SK-N-SH (cell line): ENCODE measurements at regions not wholly inside any gene's neighbourhood (a gene's known extent, or its start where the extent isn't known, plus 50 kb on each side); places are given as distances from the start of the nearest gene placed in this dataset.
A peak's percentile ranks its signal among the peaks of the same experiment; 100 is the strongest.

ENCODE experiments used
- CTCF ChIA-PET: fragments of 300-600, 350-600 bp; formaldehyde crosslinking; extraction: SDS; loops from one replicate; lab custom pipeline; 2021; lab: Yijun Ruan, JAX
- POLR2A ChIA-PET: fragments of 350-600 bp; sonication (Branson Sonifier 250); formaldehyde crosslinking; extraction: SDS; loops from one replicate; lab custom pipeline; 2020; ENCODE audit warnings: antibody characterized with exemption, inconsistent platforms; lab: Yijun Ruan, JAX
- DNase-seq: peaks from one replicate; pipeline ENCODE4 v3.0.0; 2012
- H2AFZ ChIP-seq: fragments of 200-600 bp; sonication (generic); 2 replicates; pipeline ENCODE4 v1.8.1; 2016; ENCODE audit warnings: antibody characterized with exemption, mild to moderate bottlenecking, low read depth
- H3F3A ChIP-seq: fragments of 200-600 bp; sonication (generic); replicated peaks from 2 replicates; pipeline ENCODE3; 2016; ENCODE audit warnings: antibody characterized with exemption, mild to moderate bottlenecking; ENCODE audit not compliant: insufficient read depth
- H3K27ac ChIP-seq, 2 experiments: fragments of 200-500 bp in 1 of 2; fragments of 200-600 bp in 1 of 2; sonication (Bioruptor generic) in 1 of 2; sonication (generic), shearing (Covaris generic) in 1 of 2; 2 replicates each; pipeline versions ENCODE4 v1.5.1 to v1.6.1; 2014 to 2016; ENCODE audit warnings: low read depth in 2 of 2, inconsistent platforms in 1 of 2, low read length in 1 of 2, mild to moderate bottlenecking in 1 of 2, mixed read lengths in 1 of 2
- H3K27me3 ChIP-seq: fragments of 200-600 bp; sonication (generic), shearing (Covaris generic); 2 replicates; pipeline ENCODE4 v1.6.1; 2016; ENCODE audit warnings: mixed run types; ENCODE audit not compliant: insufficient read depth
- H3K36me3 ChIP-seq, 2 experiments: fragments of 200-500 bp in 1 of 2; fragments of 200-600 bp in 1 of 2; sonication (Bioruptor generic) in 1 of 2; sonication (generic) in 1 of 2; replicated peaks in 1 of 2; 2 replicates each; pipeline versions ENCODE3 to v1.5.1; 2014 to 2016; ENCODE audit warnings: low read length in 1 of 2, mild to moderate bottlenecking in 1 of 2; ENCODE audit not compliant: insufficient read depth in 2 of 2, control insufficient read depth in 1 of 2
- H3K4me1 ChIP-seq, 2 experiments: fragments of 200-500 bp in 1 of 2; fragments of 200-600 bp in 1 of 2; sonication (Bioruptor generic) in 1 of 2; sonication (generic), shearing (Covaris generic) in 1 of 2; 2 replicates each; pipeline versions ENCODE4 v1.5.1 to v1.6.1; 2014 to 2016; ENCODE audit warnings: low read depth in 1 of 2, low read length in 1 of 2, mixed run types in 1 of 2; ENCODE audit not compliant: insufficient read depth in 2 of 2, control insufficient read depth in 1 of 2
- H3K4me2 ChIP-seq: fragments of 200-600 bp; sonication (generic), shearing (Covaris generic); 2 replicates; pipeline ENCODE4 v1.6.1; 2017; ENCODE audit warnings: mixed run types
- H3K4me3 ChIP-seq, 2 experiments: fragments of 200-500 bp in 1 of 2; fragments of 200-600 bp in 1 of 2; sonication (Bioruptor generic) in 1 of 2; sonication (generic), shearing (Covaris generic) in 1 of 2; 2 replicates each; pipeline versions ENCODE4 v1.5.1 to v1.8.1; 2014 to 2016; ENCODE audit warnings: low read depth in 2 of 2, inconsistent platforms in 1 of 2, low read length in 1 of 2, mild to moderate bottlenecking in 1 of 2, mixed read lengths in 1 of 2, moderate library complexity in 1 of 2
- H3K79me2 ChIP-seq: fragments of 200-600 bp; sonication (generic); 2 replicates; pipeline ENCODE4 v1.8.1; 2017; ENCODE audit warnings: mild to moderate bottlenecking; ENCODE audit not compliant: insufficient read depth
- H3K9ac ChIP-seq: fragments of 200-600 bp; sonication (generic); 2 replicates; pipeline ENCODE4 v1.6.1; 2017; ENCODE audit warnings: mixed run types
- H3K9me2 ChIP-seq: fragments of 200-600 bp; sonication (generic); 2 replicates; pipeline ENCODE4 v1.6.1; 2017; ENCODE audit warnings: mixed run types
- H3K9me3 ChIP-seq: fragments of 200-600 bp; sonication (generic); 2 replicates; pipeline ENCODE4 v1.6.1; 2017; ENCODE audit warnings: mixed run types, mild to moderate bottlenecking, moderate library complexity
- H4K20me1 ChIP-seq: fragments of 200-600 bp; sonication (generic); 2 replicates; pipeline ENCODE4 v1.6.1; 2017; ENCODE audit warnings: mild to moderate bottlenecking, mixed run types; ENCODE audit not compliant: insufficient read depth
- FOXJ3 ChIP-seq: sonication (generic); formaldehyde crosslinking; IDR thresholded peaks from 2 replicates; pipeline ENCODE4 v1.5.1; 2020; ENCODE audit warnings: mild to moderate bottlenecking, missing genetic modification reagents
- GABPA ChIP-seq: IDR thresholded peaks from 2 replicates; pipeline ENCODE4 v1.4.0; 2012; ENCODE audit warnings: low read depth, mild to moderate bottlenecking
- IRF3 ChIP-seq: fragments of 150-350 bp; IDR thresholded peaks from 2 replicates; pipeline ENCODE4 v1.6.1; 2016; ENCODE audit warnings: mild to moderate bottlenecking, low read depth, low read length
- MEF2A ChIP-seq: IDR thresholded peaks from 2 replicates; pipeline ENCODE4 v1.4.0; 2012; ENCODE audit warnings: low read depth, borderline replicate concordance
- NFIC ChIP-seq: IDR thresholded peaks from 2 replicates; pipeline ENCODE4 v1.4.0; 2012; ENCODE audit warnings: borderline replicate concordance
- NRF1 ChIP-seq: IDR thresholded peaks from 2 replicates; pipeline ENCODE4 v1.6.1; 2012; ENCODE audit warnings: low read depth, mild to moderate bottlenecking, low read length
- POLR2AphosphoS5 ChIP-seq: IDR thresholded peaks from 2 replicates; pipeline ENCODE4 v1.6.1; 2012; ENCODE audit warnings: low read depth, low read length
- RAD21 ChIP-seq: IDR thresholded peaks from 2 replicates; pipeline ENCODE4 v1.6.1; 2012; ENCODE audit warnings: mild to moderate bottlenecking, low read length
- RFX5 ChIP-seq: IDR thresholded peaks from 2 replicates; pipeline ENCODE4 v1.6.1; 2012; ENCODE audit warnings: mild to moderate bottlenecking, improper control_type of control experiment, low read length
- SIN3A ChIP-seq: IDR thresholded peaks from 2 replicates; pipeline ENCODE4 v1.6.1; 2012; ENCODE audit warnings: low read depth, mild to moderate bottlenecking, low read length, moderate library complexity, borderline replicate concordance
- TEAD4 ChIP-seq: IDR thresholded peaks from 2 replicates; pipeline ENCODE4 v1.4.0; 2012; ENCODE audit warnings: mild to moderate bottlenecking, borderline replicate concordance; ENCODE audit not compliant: insufficient read depth
- WGBS: methylation state at CpG from one replicate; pipeline ENCODE4 v1.1.6; 2017; ENCODE audit warnings: low lambda C conversion rate; 5-methylcytosine and 5-hydroxymethylcytosine counted together
- TF ChIP-seq, protein P1 (sequence below): fragments of 200-600 bp; sonication (generic); IDR thresholded peaks from 2 replicates; pipeline ENCODE4 v1.6.1; 2017; ENCODE audit warnings: antibody characterized with exemption, mild to moderate bottlenecking, moderate library complexity
- TF ChIP-seq, protein P2 (sequence below): IDR thresholded peaks from 2 replicates; pipeline ENCODE4 v1.4.0; 2012; ENCODE audit warnings: low read depth

DNA sequence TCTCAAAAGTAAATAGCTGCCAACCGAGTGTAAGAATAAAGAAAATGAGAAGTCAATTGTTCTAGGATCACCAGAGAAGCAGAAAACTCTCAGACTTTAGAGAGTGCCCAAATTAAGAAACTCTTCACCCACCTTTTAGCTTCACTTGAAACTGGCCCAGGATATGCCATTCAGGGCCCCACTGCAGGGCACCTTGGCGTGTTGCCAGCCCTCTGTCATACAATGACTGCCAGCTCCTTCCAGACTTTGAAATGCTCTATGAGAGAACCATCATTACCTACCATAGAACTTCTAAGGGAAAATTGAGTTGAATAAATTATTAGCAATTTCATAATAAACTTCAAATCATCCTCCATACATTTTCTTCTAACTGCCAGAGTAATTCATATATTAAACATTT is 240.5 kb downstream of the CETN3 start:
- H3K9me2 ChIP-seq: no peaks in the 10 kb centered on the region
- no peaks in the 10 kb centered on the region for H4K20me1 ChIP-seq
- no peak overlapping the region for H3K9ac ChIP-seq
- no peaks in the 10 kb centered on the region for H3K27me3 ChIP-seq
- H3K9me3 ChIP-seq: no peaks in the 10 kb centered on the region
- no peaks in the 10 kb centered on the region for H3K36me3 ChIP-seq
- no peak for DNase-seq
- no peak overlapping the region for H2AFZ ChIP-seq
- TF ChIP-seq TEAD4: no peak
- no peak for TF ChIP-seq RFX5
- peak; percentile 18; the same call in 1 of the 2 replicates for TF ChIP-seq NFIC
- WGBS: 38% methylated on average over 2 of the region's 2 CpGs
- peaks cover 0 to 32% of the 10 kb centered on the region in 2 experiments; a peak in 2 of 4 replicates for H3K4me1 ChIP-seq
- H3F3A ChIP-seq: no peaks in the 10 kb centered on the region
- no peak overlapping the region for H3K4me3 ChIP-seq
- no peaks in the 10 kb centered on the region for H3K79me2 ChIP-seq
- no peak overlapping the region for H3K4me2 ChIP-seq
- peak overlapping the region in 1 of 2 experiments; percentile 98; a peak in 2 of 4 replicates for H3K27ac ChIP-seq
- ChIA-PET CTCF (interaction anchor here (0.8 to 2.5 kb wide), 4 partner anchors 9 to 1439 kb away, joined by 3 to 9 read pairs (median 3); no protein-coding TSS in a partner anchor), POLR2A (no interaction called here)

GRCh38 chr5:90168399-90168798 is 241.2 kb downstream of the CETN3 start:
- 86% methylated on average over 2 of the region's 2 CpGs for WGBS
- POLR2A ChIA-PET: no interaction called here
- no peaks in the 10 kb centered on the region for H3K9me2 ChIP-seq
- H3K4me3 ChIP-seq: no peak overlapping the region
- H3K27ac ChIP-seq: peak overlapping the region in 1 of 2 experiments; percentile 98; a peak in 2 of 4 replicates
- no peak overlapping the region for H3K4me2 ChIP-seq
- H2AFZ ChIP-seq: no peak overlapping the region
- no peak for DNase-seq
- H3F3A ChIP-seq: no peaks in the 10 kb centered on the region
- no peak for TF ChIP-seq NRF1
- no peak for TF ChIP-seq FOXJ3
- TF ChIP-seq RAD21: no peak
- TF ChIP-seq IRF3: no peak
- TF ChIP-seq MEF2A: no peak
- TF ChIP-seq SIN3A: no peak
- TF ChIP-seq, all 33 proteins: peak for 0
- Histone ChIP-seq H3K27me3 (no peaks in the 10 kb centered on the region), H3K4me1 (peaks cover 0 to 35% of the 10 kb centered on the region in 2 experiments; a peak in 2 of 4 replicates), H3K79me2 (no peaks in the 10 kb centered on the region), H3K9ac (no peak overlapping the region), H3K36me3 (no peaks in the 10 kb centered on the region), H4K20me1 (no peaks in the 10 kb centered on the region), H3K9me3 (no peaks in the 10 kb centered on the region)
- CTCF ChIA-PET: interaction anchor here (1.2 kb wide), 1 partner anchor 97 kb away, joined by 3 read pairs; no protein-coding TSS in a partner anchor

- H3K9ac ChIP-seq: no peak overlapping the region
- no peak overlapping the region for H2AFZ ChIP-seq
- no peaks in the 10 kb centered on the region for H3K36me3 ChIP-seq
- H3K4me2 ChIP-seq: no peak overlapping the region
- no peak overlapping the region for H3K4me3 ChIP-seq
- H3K9me2 ChIP-seq: no peaks in the 10 kb centered on the region
- no peak overlapping the region for H3K27ac ChIP-seq
- H3K9me3 ChIP-seq: no peaks in the 10 kb centered on the region
- peaks cover 0 to 35% of the 10 kb centered on the region in 2 experiments; a peak in 2 of 4 replicates for H3K4me1 ChIP-seq
- no peaks in the 10 kb centered on the region for H3F3A ChIP-seq
- no peaks in the 10 kb centered on the region for H3K27me3 ChIP-seq
- ChIA-PET POLR2A (no interaction called here), CTCF (no interaction called here)
- TF ChIP-seq POLR2AphosphoS5 (no peak), IRF3 (no peak), GABPA (no peak), NRF1 (no peak)
- TF ChIP-seq, protein P1, sequence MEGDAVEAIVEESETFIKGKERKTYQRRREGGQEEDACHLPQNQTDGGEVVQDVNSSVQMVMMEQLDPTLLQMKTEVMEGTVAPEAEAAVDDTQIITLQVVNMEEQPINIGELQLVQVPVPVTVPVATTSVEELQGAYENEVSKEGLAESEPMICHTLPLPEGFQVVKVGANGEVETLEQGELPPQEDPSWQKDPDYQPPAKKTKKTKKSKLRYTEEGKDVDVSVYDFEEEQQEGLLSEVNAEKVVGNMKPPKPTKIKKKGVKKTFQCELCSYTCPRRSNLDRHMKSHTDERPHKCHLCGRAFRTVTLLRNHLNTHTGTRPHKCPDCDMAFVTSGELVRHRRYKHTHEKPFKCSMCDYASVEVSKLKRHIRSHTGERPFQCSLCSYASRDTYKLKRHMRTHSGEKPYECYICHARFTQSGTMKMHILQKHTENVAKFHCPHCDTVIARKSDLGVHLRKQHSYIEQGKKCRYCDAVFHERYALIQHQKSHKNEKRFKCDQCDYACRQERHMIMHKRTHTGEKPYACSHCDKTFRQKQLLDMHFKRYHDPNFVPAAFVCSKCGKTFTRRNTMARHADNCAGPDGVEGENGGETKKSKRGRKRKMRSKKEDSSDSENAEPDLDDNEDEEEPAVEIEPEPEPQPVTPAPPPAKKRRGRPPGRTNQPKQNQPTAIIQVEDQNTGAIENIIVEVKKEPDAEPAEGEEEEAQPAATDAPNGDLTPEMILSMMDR: no peak
- TF ChIP-seq, protein P2, sequence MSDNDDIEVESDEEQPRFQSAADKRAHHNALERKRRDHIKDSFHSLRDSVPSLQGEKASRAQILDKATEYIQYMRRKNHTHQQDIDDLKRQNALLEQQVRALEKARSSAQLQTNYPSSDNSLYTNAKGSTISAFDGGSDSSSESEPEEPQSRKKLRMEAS: no peak
- no peaks in the 10 kb centered on the region for H3K79me2 ChIP-seq
- no peaks in the 10 kb centered on the region for H4K20me1 ChIP-seq
- no peak for DNase-seq
Measured at GRCh38 chr5:90166816-90167215, 242.7 kb downstream of the CETN3 start.
